NCI-H2171 (cell line): ENCODE measurements at regions not wholly inside any gene's neighbourhood (a gene's known extent, or its start where the extent isn't known, plus 50 kb on each side); places are given as distances from the start of the nearest gene placed in this dataset.

Experiments used
- DNase-seq: peaks from one replicate; lab custom pipeline; 2025; lab: John Stamatoyannopoulos, UW

- peak; percentile 2 for DNase-seq
Observed at GRCh38 chr6:120077489-120077888, 727.9 kb upstream of the MAN1A1 start.

GRCh38 chr6:120058410-120058809 lies 708.8 kb upstream of the MAN1A1 start:
- no peak for DNase-seq

GRCh38 chr6:120056085-120056484 lies 706.5 kb upstream of the MAN1A1 start:
- DNase-seq, result no peak

- DNase-seq, result peak; percentile 90
Observed at GRCh38 chr6:120055071-120055470, 705.5 kb upstream of the MAN1A1 start.

GRCh38 chr6:120039664-120040063 lies 690.1 kb upstream of the MAN1A1 start:
- DNase-seq, result no peak

- no peak for DNase-seq
Observed at GRCh38 chr6:120031837-120032236, 682.3 kb upstream of the MAN1A1 start.

GRCh38 chr6:120026791-120027190 lies 677.2 kb upstream of the MAN1A1 start:
- no peak for DNase-seq

- DNase-seq, result no peak
Observed at GRCh38 chr6:120010075-120010474, 660.5 kb upstream of the MAN1A1 start.

- DNase-seq, result peak; percentile 82
Observed at GRCh38 chr6:120005292-120005976, 655.9 kb upstream of the MAN1A1 start.

GRCh38 chr6:119986934-119987549 lies 637.5 kb upstream of the MAN1A1 start:
- no peak for DNase-seq

GRCh38 chr6:119985952-119986736 lies 636.6 kb upstream of the MAN1A1 start:
- DNase-seq, result no peak

- DNase-seq, result no peak
Observed at GRCh38 chr6:119980802-119981201, 631.2 kb upstream of the MAN1A1 start.

GRCh38 chr6:119979862-119980261 lies 630.3 kb upstream of the MAN1A1 start:
- no peak for DNase-seq

GRCh38 chr6:119978274-119978889 lies 628.8 kb upstream of the MAN1A1 start:
- no peak for DNase-seq

GRCh38 chr6:119974430-119975159 lies 625.0 kb upstream of the MAN1A1 start:
- DNase-seq, result no peak

- DNase-seq, result no peak
Observed at GRCh38 chr6:119966484-119966883, 616.9 kb upstream of the MAN1A1 start.

GRCh38 chr6:119965900-119966299 lies 616.3 kb upstream of the MAN1A1 start:
- DNase-seq, result no peak

- DNase-seq, result no peak
Observed at GRCh38 chr6:119965008-119965407, 615.4 kb upstream of the MAN1A1 start.

- no peak for DNase-seq
Observed at GRCh38 chr6:119962505-119962904, 612.9 kb upstream of the MAN1A1 start.

- DNase-seq, result no peak
Observed at GRCh38 chr6:119961450-119961849, 611.9 kb upstream of the MAN1A1 start.

GRCh38 chr6:119960456-119960855 lies 610.9 kb upstream of the MAN1A1 start:
- DNase-seq, result no peak

- DNase-seq, result peak; percentile 45
Observed at GRCh38 chr6:119960036-119960435, 610.5 kb upstream of the MAN1A1 start.
